NT2/D1 (cell line): ENCODE measurements at regions not wholly inside any gene's neighbourhood (a gene's known extent, or its start where the extent isn't known, plus 50 kb on each side); places are given as distances from the start of the nearest gene placed in this dataset.

Experiments
- DNase-seq: peaks from one replicate; pipeline ENCODE4 v3.0.0-alpha.2; 2011; ENCODE audit warnings: low read depth, low spot score
- H3K27me3 ChIP-seq: 2 replicates; pipeline ENCODE4 v1.6.0; 2011; ENCODE audit warnings: mild to moderate bottlenecking; ENCODE audit not compliant: insufficient read length, insufficient read depth
- H3K36me3 ChIP-seq: 2 replicates; pipeline ENCODE4 v1.6.1; 2011; ENCODE audit warnings: mild to moderate bottlenecking, low read length, mixed read lengths; ENCODE audit not compliant: insufficient read depth, insufficient read length
- H3K4me1 ChIP-seq: 2 replicates; pipeline ENCODE4 v1.5.1; 2011; ENCODE audit not compliant: insufficient read depth, insufficient read length
- H3K4me3 ChIP-seq: 2 replicates; pipeline ENCODE4 v1.5.1; 2011; ENCODE audit warnings: low read depth; ENCODE audit not compliant: insufficient read length
- H3K9ac ChIP-seq: 2 replicates; pipeline ENCODE4 v1.6.0; 2011; ENCODE audit warnings: low read depth; ENCODE audit not compliant: insufficient read length
- H3K9me3 ChIP-seq: 2 replicates; pipeline ENCODE4 v1.5.1; 2011; ENCODE audit warnings: mild to moderate bottlenecking, low read length; ENCODE audit not compliant: insufficient read depth
- SUZ12 ChIP-seq: IDR thresholded peaks from 2 replicates; pipeline ENCODE4 v1.6.1; 2011; ENCODE audit not compliant: insufficient read length, insufficient read depth; ENCODE audit errors: extremely low read depth
- YY1 ChIP-seq: IDR thresholded peaks from 2 replicates; pipeline ENCODE4 v1.6.1; 2011; ENCODE audit not compliant: insufficient read length, insufficient read depth
- ZNF274 ChIP-seq: IDR thresholded peaks from 2 replicates; pipeline ENCODE4 v1.6.1; 2011; ENCODE audit warnings: mild to moderate bottlenecking, low read depth, low read length

DNA sequence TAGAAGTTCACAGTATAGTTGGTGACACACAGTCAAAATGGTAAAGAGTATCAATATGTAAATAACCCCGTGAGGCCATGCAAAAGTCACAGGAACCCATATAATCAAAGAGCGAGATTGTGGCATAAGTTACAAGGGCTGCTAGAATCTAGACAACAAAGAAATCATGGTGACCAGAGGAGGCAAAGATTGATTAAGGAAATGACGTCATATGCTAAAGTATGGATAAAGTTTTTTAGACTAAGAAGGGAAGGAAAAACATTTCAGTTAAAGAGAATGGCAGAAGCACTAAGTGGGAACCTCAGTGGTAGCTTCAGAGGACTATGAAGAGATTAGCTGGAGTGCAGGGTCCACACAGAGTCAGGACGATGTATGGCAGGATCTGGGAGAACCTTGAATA lies 330.3 kb downstream of the NFIB start:
- Histone ChIP-seq H3K4me3 (no peak overlapping the region), H3K27me3 (no peaks in the 10 kb centered on the region), H3K9ac (no peak overlapping the region), H3K36me3 (no peaks in the 10 kb centered on the region), H3K9me3 (no peaks in the 10 kb centered on the region), H3K4me1 (no peaks in the 10 kb centered on the region)
- DNase-seq = no peak
- TF ChIP-seq ZNF274 (no peak), YY1 (no peak), SUZ12 (no peak)

DNA sequence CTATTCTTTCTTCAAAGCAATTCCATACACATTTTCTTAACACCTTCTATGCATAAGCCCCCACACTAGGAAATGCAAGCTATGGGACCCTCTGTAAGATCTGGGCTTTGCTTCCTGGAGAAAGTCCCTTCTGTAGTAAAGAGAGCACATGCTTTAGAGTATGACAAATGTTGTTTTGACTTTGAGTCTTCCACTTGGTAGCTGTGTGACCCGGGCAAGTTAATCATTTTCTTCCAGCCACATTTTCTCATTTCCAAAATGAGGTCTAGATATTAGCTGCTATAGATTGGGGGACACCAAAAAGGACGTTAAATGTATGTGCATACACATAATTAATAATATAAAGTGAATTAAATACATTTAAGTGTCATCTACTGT lies 334.0 kb downstream of the NFIB start:
- no peak for TF ChIP-seq YY1
- no peak for TF ChIP-seq ZNF274
- no peak for TF ChIP-seq SUZ12
- no peak for DNase-seq
- no peaks in the 10 kb centered on the region for H3K9me3 ChIP-seq
- H3K36me3 ChIP-seq = no peaks in the 10 kb centered on the region
- H3K4me3 ChIP-seq = no peak overlapping the region
- H3K27me3 ChIP-seq = no peaks in the 10 kb centered on the region
- H3K4me1 ChIP-seq = no peaks in the 10 kb centered on the region
- H3K9ac ChIP-seq = no peak overlapping the region

DNA sequence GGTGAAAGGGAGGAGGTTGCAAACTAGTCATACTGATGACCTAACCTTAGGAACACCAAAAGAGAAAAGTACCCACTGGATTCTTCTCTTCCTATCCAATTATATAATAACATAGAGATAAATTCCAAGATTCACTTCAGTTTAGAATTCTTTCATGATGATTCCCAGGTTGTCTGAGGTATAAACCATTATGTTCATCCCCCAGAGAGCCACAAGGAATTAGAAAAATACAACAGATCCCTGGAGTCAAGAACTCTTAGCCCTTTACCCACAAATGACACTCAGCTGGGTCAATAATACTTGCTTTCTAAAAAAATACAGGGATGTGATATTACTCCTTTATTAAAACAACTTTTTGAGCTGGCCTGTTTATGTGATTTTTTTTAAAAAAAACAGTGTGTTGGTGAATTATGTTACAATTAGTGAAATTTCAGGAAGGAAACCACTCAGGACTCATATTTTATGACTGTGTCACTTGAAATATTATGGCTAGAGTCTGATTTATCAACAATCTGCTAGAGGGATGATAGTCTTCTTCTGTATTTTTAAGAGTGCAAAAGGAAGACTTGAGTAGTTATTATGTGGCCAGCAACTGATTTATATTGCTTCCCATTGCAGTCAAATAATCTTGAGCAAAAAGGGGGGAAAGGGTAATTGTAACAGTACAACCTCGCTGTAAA lies 338.2 kb downstream of the NFIB start:
- Histone ChIP-seq H3K4me3 (no peak overlapping the region), H3K36me3 (no peaks in the 10 kb centered on the region), H3K4me1 (no peaks in the 10 kb centered on the region), H3K9me3 (no peaks in the 10 kb centered on the region), H3K9ac (no peak overlapping the region), H3K27me3 (no peaks in the 10 kb centered on the region)
- TF ChIP-seq YY1 (no peak), SUZ12 (no peak), ZNF274 (no peak)
- no peak for DNase-seq

DNA sequence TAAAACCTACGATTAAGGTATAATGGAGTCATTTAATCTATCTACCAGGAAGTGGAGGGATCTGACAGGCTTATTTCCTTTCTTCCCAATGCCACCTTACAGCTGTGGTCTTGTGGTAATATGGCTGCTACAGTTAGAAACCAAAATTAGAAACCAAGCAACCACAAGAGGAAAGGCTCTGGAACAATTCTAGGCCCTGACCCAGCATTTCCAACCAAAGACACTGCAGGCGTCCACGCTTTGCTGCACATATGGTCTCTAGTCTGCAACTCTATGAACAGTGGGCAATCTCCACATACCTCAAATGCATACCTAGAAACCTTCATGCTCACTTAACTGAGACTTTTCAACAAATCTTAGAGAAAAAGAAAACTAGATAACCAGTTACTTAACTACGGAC lies 339.1 kb downstream of the NFIB start:
- Histone ChIP-seq H3K27me3 (no peaks in the 10 kb centered on the region), H3K36me3 (no peaks in the 10 kb centered on the region), H3K4me1 (no peaks in the 10 kb centered on the region), H3K9me3 (no peaks in the 10 kb centered on the region), H3K9ac (no peak overlapping the region), H3K4me3 (no peak overlapping the region)
- no peak for TF ChIP-seq ZNF274
- no peak for TF ChIP-seq SUZ12
- TF ChIP-seq YY1 = no peak
- DNase-seq = no peak

DNA sequence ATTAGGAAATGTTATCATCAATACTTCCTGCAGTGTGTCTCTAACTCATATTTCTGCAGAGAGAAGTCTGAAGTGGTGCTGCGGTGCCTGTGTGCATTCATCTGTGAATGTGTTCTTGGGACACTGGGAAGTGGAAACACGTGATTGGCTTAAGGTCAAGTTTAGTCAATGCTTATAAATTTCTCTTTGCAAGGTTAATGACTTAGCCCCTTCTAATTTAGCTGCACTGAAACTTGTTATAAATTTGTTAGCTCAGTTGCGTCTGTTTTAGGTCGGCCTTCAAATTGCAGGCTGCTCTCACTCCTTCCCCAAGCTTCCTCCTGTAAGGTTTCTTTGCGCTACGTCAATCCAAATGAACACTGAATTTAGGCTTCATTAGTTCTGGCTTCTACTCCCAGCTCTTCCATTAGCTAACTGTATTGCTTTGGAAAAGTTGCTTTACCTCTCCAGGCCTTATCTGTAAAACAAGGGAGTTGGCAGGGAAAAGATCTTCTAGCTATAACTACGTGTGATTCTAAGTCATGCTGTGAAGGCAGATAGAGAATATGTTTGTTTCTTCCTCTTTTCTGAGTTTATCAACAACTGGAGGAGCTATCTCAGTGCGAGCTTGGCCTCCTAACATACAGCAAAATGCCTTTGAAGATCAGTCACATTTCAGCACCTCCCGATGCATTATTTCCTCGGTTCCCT lies 341.8 kb downstream of the NFIB start:
- H3K9me3 ChIP-seq = no peaks in the 10 kb centered on the region
- H3K27me3 ChIP-seq = no peaks in the 10 kb centered on the region
- H3K9ac ChIP-seq = no peak overlapping the region
- no peaks in the 10 kb centered on the region for H3K4me1 ChIP-seq
- H3K36me3 ChIP-seq = no peaks in the 10 kb centered on the region
- H3K4me3 ChIP-seq = no peak overlapping the region
- TF ChIP-seq YY1 (no peak), ZNF274 (no peak), SUZ12 (no peak)
- DNase-seq = no peak

DNA sequence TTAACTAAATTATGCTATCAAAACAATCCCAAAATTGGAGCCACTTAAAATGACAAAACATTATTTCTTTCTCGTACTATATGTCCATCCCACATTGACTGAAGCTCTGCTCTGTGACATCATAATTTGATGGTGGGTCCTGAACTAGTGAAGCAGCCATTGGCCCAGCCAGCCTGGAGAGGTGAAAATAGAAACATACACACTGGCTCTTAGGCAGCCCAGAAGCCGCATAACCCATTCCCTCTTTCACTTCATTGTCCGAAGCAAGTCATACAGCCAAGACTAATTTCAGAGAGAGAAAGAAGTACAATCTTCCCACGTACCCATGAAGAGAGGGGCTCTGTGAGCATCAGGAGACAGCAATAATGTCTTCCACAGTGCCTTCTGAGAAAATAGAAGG lies 342.5 kb downstream of the NFIB start:
- DNase-seq = no peak
- H3K36me3 ChIP-seq = no peaks in the 10 kb centered on the region
- H3K9me3 ChIP-seq = no peaks in the 10 kb centered on the region
- H3K27me3 ChIP-seq = no peaks in the 10 kb centered on the region
- H3K4me3 ChIP-seq = no peak overlapping the region
- H3K4me1 ChIP-seq = no peaks in the 10 kb centered on the region
- no peak for TF ChIP-seq ZNF274
- TF ChIP-seq YY1 = no peak
- TF ChIP-seq SUZ12 = no peak
- no peak overlapping the region for H3K9ac ChIP-seq

DNA sequence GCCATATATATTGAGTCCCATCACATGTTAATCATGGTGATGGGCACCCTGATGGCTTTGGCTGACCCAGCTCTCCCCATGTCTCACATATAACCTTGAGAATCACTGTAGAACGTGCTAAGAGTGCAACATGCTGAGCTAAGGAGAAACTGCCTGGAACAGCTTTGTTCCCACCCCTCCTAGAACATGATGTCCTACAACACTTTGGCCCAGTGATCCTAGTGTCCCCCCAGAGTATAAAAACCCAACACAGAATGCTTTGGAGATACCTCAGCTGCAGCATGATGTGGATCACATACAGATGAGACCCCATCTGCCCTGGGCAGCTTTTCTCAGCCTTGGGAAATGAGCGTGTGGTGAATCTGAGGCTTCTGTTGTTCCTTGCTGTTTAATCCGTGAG lies 343.5 kb downstream of the NFIB start:
- Histone ChIP-seq H3K9me3 (no peaks in the 10 kb centered on the region), H3K9ac (no peak overlapping the region), H3K4me3 (no peak overlapping the region), H3K27me3 (no peaks in the 10 kb centered on the region), H3K36me3 (no peaks in the 10 kb centered on the region), H3K4me1 (no peaks in the 10 kb centered on the region)
- DNase-seq = no peak
- TF ChIP-seq YY1 (no peak), SUZ12 (no peak), ZNF274 (no peak)
